ENCODE measurements at regions not wholly inside any gene's neighbourhood (a gene's known extent, or its start where the extent isn't known, plus 50 kb on each side); places are given as distances from the start of the nearest gene placed in this dataset.
"Not testable (repeated sequence)": the region's sequence is repeated elsewhere in the genome, so short reads cannot be mapped to it uniquely, and the experiment has no call there.

GRCh38 chr6:112427011-112427410, 79.9 kb downstream of the RFPL4B start:
- TF ChIP-seq POLR2A (IDR thresholded peaks at IDR 0.05; ENCODE audit: low read depth, low read length); EZH2 (IDR thresholded peaks at IDR 0.05; ENCODE audit: borderline replicate concordance, low read depth, low read length, severe bottlenecking); CTCF (IDR thresholded peaks at IDR 0.05; ENCODE audit: extremely low read depth in 1 of 2, insufficient read depth in 1 of 2, low read depth in 1 of 2, low read length in 2 of 2); MAX (IDR thresholded peaks at IDR 0.05; ENCODE audit: insufficient read depth, insufficient read length); POLR2AphosphoS5 (IDR thresholded peaks at IDR 0.05; ENCODE audit: insufficient read depth, low read depth, low read length): not testable (repeated sequence)

Data from endothelial cell of umbilical vein (primary cell).